Glutamatergic neuron (in vitro differentiated cells): ENCODE measurements at regions not wholly inside any gene's neighbourhood (a gene's known extent, or its start where the extent isn't known, plus 50 kb on each side); places are given as distances from the start of the nearest gene placed in this dataset.

Source experiments
- DNase-seq: peaks from one replicate; pipeline ENCODE4 v3.0.0; 2022
- H3K27ac Mint-ChIP-seq: one replicate; pipeline ENCODE4 v1.8.0; 2020; ENCODE audit warnings: mild to moderate bottlenecking, mixed read lengths, inconsistent platforms; ENCODE audit not compliant: unreplicated experiment
- H3K27me3 Mint-ChIP-seq: one replicate; pipeline ENCODE4 v1.8.0; 2020; ENCODE audit warnings: mild to moderate bottlenecking, moderate library complexity, mixed read lengths, inconsistent platforms; ENCODE audit not compliant: unreplicated experiment
- H3K36me3 Mint-ChIP-seq: one replicate; pipeline ENCODE4 v1.8.0; 2020; ENCODE audit warnings: mild to moderate bottlenecking, mixed read lengths, inconsistent platforms; ENCODE audit not compliant: unreplicated experiment
- H3K4me1 Mint-ChIP-seq: one replicate; pipeline ENCODE4 v1.8.0; 2020; ENCODE audit warnings: mild to moderate bottlenecking, low read depth, mixed read lengths, inconsistent platforms; ENCODE audit not compliant: unreplicated experiment
- H3K4me3 Mint-ChIP-seq: one replicate; pipeline ENCODE4 v1.8.0; 2020; ENCODE audit warnings: mild to moderate bottlenecking, mixed read lengths, inconsistent platforms; ENCODE audit not compliant: unreplicated experiment
- H3K9me3 Mint-ChIP-seq: one replicate; pipeline ENCODE4 v1.8.0; 2020; ENCODE audit warnings: mild to moderate bottlenecking, moderate library complexity, mixed read lengths, inconsistent platforms; ENCODE audit not compliant: unreplicated experiment
- CTCF ChIP-seq: fragments of 200-600 bp; sonication (generic); IDR thresholded peaks from one replicate; pipeline ENCODE4 v1.5.0; 2021; ENCODE audit not compliant: partially characterized antibody, unreplicated experiment

- no peak overlapping the region for H3K4me3 Mint-ChIP-seq
- H3K36me3 Mint-ChIP-seq, result no peaks in the 10 kb centered on the region
- no peak for TF ChIP-seq CTCF
- H3K27ac Mint-ChIP-seq, result no peak overlapping the region
- H3K27me3 Mint-ChIP-seq, result peaks cover 1% of the 10 kb centered on the region
- no peak for DNase-seq
- no peaks in the 10 kb centered on the region for H3K4me1 Mint-ChIP-seq
- no peaks in the 10 kb centered on the region for H3K9me3 Mint-ChIP-seq
Measured at GRCh38 chr21:29436143-29436542, 137.4 kb downstream of the BACH1 start.

- Mint-ChIP-seq H3K27me3 (peaks cover 1% of the 10 kb centered on the region), H3K27ac (no peak overlapping the region), H3K4me3 (no peak overlapping the region), H3K36me3 (no peaks in the 10 kb centered on the region), H3K9me3 (no peaks in the 10 kb centered on the region), H3K4me1 (no peaks in the 10 kb centered on the region)
- no peak for TF ChIP-seq CTCF
- DNase-seq, result no peak
Measured at GRCh38 chr21:29436650-29437049, 137.9 kb downstream of the BACH1 start.

- Mint-ChIP-seq H3K27ac (no peak overlapping the region), H3K4me3 (no peak overlapping the region), H3K4me1 (no peaks in the 10 kb centered on the region), H3K27me3 (no peaks in the 10 kb centered on the region), H3K36me3 (no peaks in the 10 kb centered on the region), H3K9me3 (no peaks in the 10 kb centered on the region)
- no peak for DNase-seq
- no peak for TF ChIP-seq CTCF
Measured at GRCh38 chr21:29441651-29442050, 142.9 kb downstream of the BACH1 start.

GRCh38 chr21:29443411-29444010, 144.8 kb downstream of the BACH1 start:
- H3K4me1 Mint-ChIP-seq, result no peaks in the 10 kb centered on the region
- no peak for TF ChIP-seq CTCF
- H3K27me3 Mint-ChIP-seq, result no peaks in the 10 kb centered on the region
- H3K27ac Mint-ChIP-seq, result no peak overlapping the region
- no peak for DNase-seq
- H3K36me3 Mint-ChIP-seq, result peaks cover 3% of the 10 kb centered on the region
- no peaks in the 10 kb centered on the region for H3K9me3 Mint-ChIP-seq
- no peak overlapping the region for H3K4me3 Mint-ChIP-seq

- Mint-ChIP-seq H3K4me3 (no peak overlapping the region), H3K27me3 (no peaks in the 10 kb centered on the region), H3K9me3 (no peaks in the 10 kb centered on the region), H3K36me3 (peaks cover 15% of the 10 kb centered on the region), H3K4me1 (peaks cover under 1% of the 10 kb centered on the region), H3K27ac (no peak overlapping the region)
- DNase-seq, result no peak
- TF ChIP-seq CTCF, result no peak
Measured at GRCh38 chr21:29448766-29449165, 150.0 kb downstream of the BACH1 start.
